A549 (cell line): ENCODE measurements at regions not wholly inside any gene's neighbourhood (a gene's known extent, or its start where the extent isn't known, plus 50 kb on each side); places are given as distances from the start of the nearest gene placed in this dataset.
A peak's percentile ranks its signal among the peaks of the same experiment; 100 is the strongest.

Experiments used
- ATAC-seq, 2 experiments: fragments of 200-7000 bp in 1 of 2; fragments of >200 bp in 1 of 2; cut with Nextera tagmentation in 1 of 2; cut with Tn5 transposase in 1 of 2; 3 replicates each; pipeline versions ENCODE4 v1.8.0 to v1.9.1; 2018 to 2020; ENCODE audit warnings: mild to moderate bottlenecking in 1 of 2, moderate library complexity in 1 of 2
- CTCF ChIA-PET: fragments of 300-600 bp; sonication (Branson Sonifier 250); formaldehyde crosslinking; extraction: SDS; loops from one replicate; lab custom pipeline; 2021; ENCODE audit warnings: antibody characterized with exemption, inconsistent platforms; lab: Yijun Ruan, JAX
- POLR2A ChIA-PET: fragments of 350-600 bp; formaldehyde crosslinking; extraction: SDS; loops from one replicate; lab custom pipeline; 2021; ENCODE audit warnings: antibody characterized with exemption, inconsistent platforms; lab: Yijun Ruan, JAX
- DNase-seq, 2 experiments: peaks; one replicate each; pipeline versions ENCODE4 v3.0.0 to v3.0.0-alpha.2; 2011 to 2016; ENCODE audit warnings: low read depth in 1 of 2, low spot score in 1 of 2
- FAIRE-seq: peaks from 2 replicates; lab custom pipeline; 2011; peaks lifted over from hg19 to GRCh38; lab: Jason Lieb, UNC
- H3K27ac ChIP-seq, 2 experiments: fragments of >200 bp; sonication (Bioruptor Twin); formaldehyde crosslinking; 3 replicates each; pipeline ENCODE4 v1.5.1; 2016 to 2017
- H3K4me1 ChIP-seq: fragments of >200 bp; sonication (Bioruptor Twin); formaldehyde crosslinking; 3 replicates; pipeline ENCODE4 v1.6.1; 2016
- H3K4me2 ChIP-seq: fragments of >200 bp; sonication (Bioruptor Twin); formaldehyde crosslinking; 3 replicates; pipeline ENCODE4 v1.6.1; 2016
- H3K4me3 ChIP-seq: fragments of >200 bp; sonication (Bioruptor Twin); formaldehyde crosslinking; 3 replicates; pipeline ENCODE4 v1.5.1; 2016
- H3K9me3 ChIP-seq: fragments of >200 bp; sonication (Bioruptor Twin); formaldehyde crosslinking; 3 replicates; pipeline ENCODE4 v1.6.1; 2016
- CBX2 ChIP-seq: fragments of 200-600 bp; sonication (generic); IDR thresholded peaks from 2 replicates; pipeline ENCODE4 v1.6.1; 2016; ENCODE audit warnings: low read depth, mild to moderate bottlenecking, borderline replicate concordance
- CEBPB ChIP-seq, 2 experiments: fragments of >200 bp in 1 of 2; sonication (Bioruptor Twin) in 1 of 2; formaldehyde crosslinking in 1 of 2; IDR thresholded peaks; 2 replicates each; pipeline ENCODE4 v1.6.1; 2012 to 2016
- EHF ChIP-seq: fragments of 250-450 bp; sonication (Bioruptor Pico); IDR thresholded peaks from 2 replicates; pipeline ENCODE4 v1.5.0; 2020; ENCODE audit warnings: mild to moderate bottlenecking
- EHMT2 ChIP-seq: fragments of 200-600 bp; sonication (generic); IDR thresholded peaks from 2 replicates; pipeline ENCODE4 v1.6.1; 2016; ENCODE audit warnings: antibody characterized with exemption, low read depth, mild to moderate bottlenecking, moderate library complexity
- EP300 ChIP-seq, 2 experiments: fragments of >200 bp; sonication (Bioruptor Twin); formaldehyde crosslinking; IDR thresholded peaks; 2 replicates in 1 of 2; 3 replicates in 1 of 2; pipeline ENCODE4 v1.6.1; 2016 to 2017
- FOSB ChIP-seq: fragments of 250-450 bp; sonication (Bioruptor Pico); IDR thresholded peaks from 2 replicates; pipeline ENCODE4 v1.5.0; 2020; ENCODE audit warnings: mild to moderate bottlenecking, moderate library complexity
- FOSL2 ChIP-seq, 2 experiments: fragments of 450-650 bp in 1 of 2; fragments of >200 bp in 1 of 2; sonication (Bioruptor Twin) in 1 of 2; formaldehyde crosslinking; IDR thresholded peaks; 2 replicates each; pipeline versions ENCODE4 v1.5.0 to v1.6.1; 2016 to 2020; ENCODE audit warnings: mild to moderate bottlenecking in 1 of 2, moderate library complexity in 1 of 2
- HDAC2 ChIP-seq: fragments of 200-600 bp; sonication (generic); IDR thresholded peaks from 2 replicates; pipeline ENCODE4 v1.6.1; 2016
- HOXB5 ChIP-seq: fragments of 250-450 bp; sonication (Bioruptor Pico); IDR thresholded peaks from 2 replicates; pipeline ENCODE4 v1.5.0; 2020; ENCODE audit warnings: mild to moderate bottlenecking, moderate library complexity
- JUN ChIP-seq, 2 experiments: fragments of >200 bp; sonication (Bioruptor Twin); formaldehyde crosslinking; IDR thresholded peaks; 2 replicates in 1 of 2; 3 replicates in 1 of 2; pipeline ENCODE4 v1.6.1; 2016 to 2017
- JUNB ChIP-seq: fragments of >200 bp; sonication (Bioruptor Twin); formaldehyde crosslinking; IDR thresholded peaks from 2 replicates; pipeline ENCODE4 v1.6.1; 2016
- KDM5A ChIP-seq: fragments of 200-600 bp; sonication (generic); IDR thresholded peaks from 2 replicates; pipeline ENCODE4 v1.6.1; 2016; ENCODE audit warnings: antibody characterized with exemption, mild to moderate bottlenecking
- MAFK ChIP-seq: fragments of 450-650 bp; IDR thresholded peaks from 2 replicates; pipeline ENCODE4 v1.6.1; 2014; ENCODE audit not compliant: partially characterized antibody
- NFE2L2 ChIP-seq: fragments of 150-350 bp; conservative IDR thresholded peaks from 2 replicates; pipeline ENCODE4 v1.6.1; 2014; ENCODE audit warnings: low read length
- NPAS2 ChIP-seq: fragments of 250-450 bp; sonication (Bioruptor Pico); IDR thresholded peaks from 2 replicates; pipeline ENCODE4 v1.8.0; 2022; ENCODE audit warnings: mild to moderate bottlenecking, moderate library complexity, borderline replicate concordance
- POLR2A ChIP-seq: IDR thresholded peaks from 2 replicates; pipeline ENCODE4 v1.6.1; 2012; ENCODE audit warnings: mild to moderate bottlenecking, low read length
- POLR2AphosphoS2 ChIP-seq: conservative IDR thresholded peaks from 2 replicates; pipeline ENCODE4 v1.6.1; 2012; ENCODE audit warnings: low read length, improper control_type of control experiment, inconsistent platforms
- RAD21 ChIP-seq, 2 experiments: fragments of >200 bp in 1 of 2; sonication (Bioruptor Twin) in 1 of 2; formaldehyde crosslinking in 1 of 2; IDR thresholded peaks in 1 of 2; conservative IDR thresholded peaks in 1 of 2; 2 replicates in 1 of 2; 3 replicates in 1 of 2; pipeline ENCODE4 v1.6.1; 2012 to 2018; ENCODE audit warnings: inconsistent platforms in 1 of 2
- ZSCAN20 ChIP-seq: fragments of 250-450 bp; sonication (Bioruptor Pico); IDR thresholded peaks from 2 replicates; pipeline ENCODE4 v1.8.0; 2022; ENCODE audit warnings: mild to moderate bottlenecking, moderate library complexity
- WGBS: methylation state at CpG from one replicate; pipeline ENCODE4 v1.1.6; 2017; ENCODE audit errors: missing lambda C conversion rate; 5-methylcytosine and 5-hydroxymethylcytosine counted together
- TF ChIP-seq, protein P1 (sequence below): fragments of >200 bp; sonication (Bioruptor Twin); formaldehyde crosslinking; IDR thresholded peaks from 2 replicates; pipeline ENCODE4 v1.6.1; 2016
- TF ChIP-seq, protein P2 (sequence below): fragments of >200 bp; sonication (Bioruptor Twin); formaldehyde crosslinking; IDR thresholded peaks from 3 replicates; pipeline ENCODE4 v1.6.1; 2016
- TF ChIP-seq, protein P3 (sequence below): IDR thresholded peaks from 2 replicates; pipeline ENCODE4 v1.6.1; 2012
- TF ChIP-seq, protein P4 (sequence below): fragments of >200 bp; sonication (Bioruptor Twin); formaldehyde crosslinking; IDR thresholded peaks from 3 replicates; pipeline ENCODE4 v1.5.1; 2016
- TF ChIP-seq, protein P5 (sequence below): fragments of 450-650 bp; IDR thresholded peaks from 2 replicates; pipeline ENCODE4 v1.6.1; 2014; ENCODE audit warnings: antibody characterized with exemption

DNA sequence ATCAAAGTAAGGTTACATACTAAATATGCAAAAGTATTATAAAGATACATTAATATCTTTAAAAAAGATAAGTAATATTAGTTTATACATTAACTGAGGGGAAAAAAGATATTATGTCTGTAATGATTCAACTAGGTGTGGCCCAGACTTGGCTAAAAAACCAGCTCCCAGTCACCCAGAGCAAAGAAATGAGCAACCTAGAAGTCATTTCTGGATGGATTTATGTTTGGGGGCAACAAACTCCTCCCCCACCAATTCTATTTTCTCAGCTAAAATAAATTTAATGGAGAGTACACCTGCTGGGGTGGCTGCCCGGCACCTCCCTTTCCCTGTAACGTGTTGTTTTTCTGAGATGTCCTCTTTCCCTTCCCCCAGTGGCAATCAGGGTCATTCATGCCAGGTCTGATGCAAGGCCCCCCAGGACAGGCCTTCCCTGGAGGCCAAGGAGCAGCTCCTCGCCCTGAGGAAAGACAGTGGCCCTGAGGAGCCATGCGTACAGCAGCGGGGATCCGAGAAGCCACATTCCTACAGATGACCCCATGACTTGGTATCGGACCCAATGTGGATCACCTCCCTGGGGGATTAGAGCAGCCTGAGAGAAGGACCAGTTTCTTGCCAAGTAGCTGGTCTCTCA lies 78.6 kb upstream of the DOCK9 start (continued):
- no peak for TF ChIP-seq POLR2AphosphoS2
- peak; percentile 58 for TF ChIP-seq FOSL2 (IDR thresholded peaks at IDR 0.05)
- 0 out of 2 replicates have a peak, but pooled peaks have one; percentile 14 for TF ChIP-seq FOSL2 (CRISPR knock-in tag; IDR thresholded peaks at IDR 0.05)

DNA sequence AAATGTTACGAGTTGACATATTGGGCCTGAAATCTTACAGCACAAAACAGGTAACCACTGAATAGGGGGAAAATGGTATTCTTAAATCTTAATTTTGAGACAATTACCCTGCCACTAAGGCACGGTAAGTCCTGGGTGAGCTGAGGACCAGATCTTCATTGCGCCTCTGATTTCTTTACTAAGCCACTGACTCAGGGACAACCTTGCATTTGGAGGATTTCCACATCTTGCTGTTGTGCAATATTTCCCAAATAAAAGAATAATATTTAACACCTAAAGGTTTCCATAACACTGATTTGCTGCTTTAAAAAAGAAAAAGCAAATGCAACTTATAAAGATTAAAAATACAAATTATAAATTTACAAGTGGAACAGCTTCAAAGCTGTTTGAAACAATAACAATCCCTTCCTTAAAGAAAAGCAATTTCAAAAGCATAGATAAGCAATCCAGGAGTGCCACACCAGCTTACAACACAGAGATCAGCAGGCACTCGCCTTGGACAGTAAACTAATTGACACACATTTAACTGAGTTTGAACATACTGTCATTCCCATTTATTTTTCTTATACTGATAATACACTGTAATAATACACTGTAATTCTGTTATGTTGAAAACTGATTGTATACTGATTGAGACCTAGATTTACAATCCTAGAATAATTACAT lies 79.6 kb upstream of the DOCK9 start:
- FAIRE-seq = no peak
- H3K9me3 ChIP-seq = no peaks in the 10 kb centered on the region
- POLR2A ChIA-PET = interaction anchor here (0.8 kb wide), 1 partner anchor 21 kb away, joined by 3 read pairs; no protein-coding TSS in a partner anchor
- 0 out of 3 replicates have a peak overlapping the region, but pooled peaks have one; percentile 15 for H3K4me3 ChIP-seq
- TF ChIP-seq JUN (IDR thresholded peaks at IDR 0.05) (0 out of 5 replicates have a peak, but pooled peaks of 1 of the 2 experiments have one; percentile 4), CBX2 (no peak), HOXB5 (CRISPR knock-in tag) (no peak), FOSL2 (IDR thresholded peaks at IDR 0.05) (0 out of 2 replicates have a peak, but pooled peaks have one; percentile 34), FOSL2 (CRISPR knock-in tag; IDR thresholded peaks at IDR 0.05) (0 out of 2 replicates have a peak, but pooled peaks have one; percentile 24), JUNB (peak; percentile 64), EP300 (IDR thresholded peaks at IDR 0.05) (peak in 1 of 2 experiments; percentile 56; a peak in 2 of 5 replicates), CEBPB (IDR thresholded peaks at IDR 0.05) (peak; percentile 98 to 99), MAFK (no peak)
- TF ChIP-seq, protein P1, sequence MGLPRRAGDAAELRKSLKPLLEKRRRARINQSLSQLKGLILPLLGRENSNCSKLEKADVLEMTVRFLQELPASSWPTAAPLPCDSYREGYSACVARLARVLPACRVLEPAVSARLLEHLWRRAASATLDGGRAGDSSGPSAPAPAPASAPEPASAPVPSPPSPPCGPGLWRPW = peak; percentile 96
- TF ChIP-seq, protein P2, sequence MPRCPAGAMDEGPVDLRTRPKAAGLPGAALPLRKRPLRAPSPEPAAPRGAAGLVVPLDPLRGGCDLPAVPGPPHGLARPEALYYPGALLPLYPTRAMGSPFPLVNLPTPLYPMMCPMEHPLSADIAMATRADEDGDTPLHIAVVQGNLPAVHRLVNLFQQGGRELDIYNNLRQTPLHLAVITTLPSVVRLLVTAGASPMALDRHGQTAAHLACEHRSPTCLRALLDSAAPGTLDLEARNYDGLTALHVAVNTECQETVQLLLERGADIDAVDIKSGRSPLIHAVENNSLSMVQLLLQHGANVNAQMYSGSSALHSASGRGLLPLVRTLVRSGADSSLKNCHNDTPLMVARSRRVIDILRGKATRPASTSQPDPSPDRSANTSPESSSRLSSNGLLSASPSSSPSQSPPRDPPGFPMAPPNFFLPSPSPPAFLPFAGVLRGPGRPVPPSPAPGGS = peak; percentile 55; the same call in 1 of the 3 replicates
- TF ChIP-seq, all 56 proteins: peak for 7
- DNase-seq = peak; percentile 8 to 42
- CTCF ChIA-PET = interaction anchor here (1.0 to 1.5 kb wide), 4 partner anchors 9 to 119 kb away, joined by 3 to 7 read pairs (median 4); no protein-coding TSS in a partner anchor
- peak; percentile 66 to 73; a peak in 4 of 6 replicates for ATAC-seq
- peaks cover 67% of the 10 kb centered on the region for H3K4me1 ChIP-seq
- 28% methylated on average over 4 of the region's 4 CpGs for WGBS
- peak overlapping the region; percentile 83 for H3K4me2 ChIP-seq
- H3K27ac ChIP-seq = peak overlapping the region; percentile 90 to 97

DNA sequence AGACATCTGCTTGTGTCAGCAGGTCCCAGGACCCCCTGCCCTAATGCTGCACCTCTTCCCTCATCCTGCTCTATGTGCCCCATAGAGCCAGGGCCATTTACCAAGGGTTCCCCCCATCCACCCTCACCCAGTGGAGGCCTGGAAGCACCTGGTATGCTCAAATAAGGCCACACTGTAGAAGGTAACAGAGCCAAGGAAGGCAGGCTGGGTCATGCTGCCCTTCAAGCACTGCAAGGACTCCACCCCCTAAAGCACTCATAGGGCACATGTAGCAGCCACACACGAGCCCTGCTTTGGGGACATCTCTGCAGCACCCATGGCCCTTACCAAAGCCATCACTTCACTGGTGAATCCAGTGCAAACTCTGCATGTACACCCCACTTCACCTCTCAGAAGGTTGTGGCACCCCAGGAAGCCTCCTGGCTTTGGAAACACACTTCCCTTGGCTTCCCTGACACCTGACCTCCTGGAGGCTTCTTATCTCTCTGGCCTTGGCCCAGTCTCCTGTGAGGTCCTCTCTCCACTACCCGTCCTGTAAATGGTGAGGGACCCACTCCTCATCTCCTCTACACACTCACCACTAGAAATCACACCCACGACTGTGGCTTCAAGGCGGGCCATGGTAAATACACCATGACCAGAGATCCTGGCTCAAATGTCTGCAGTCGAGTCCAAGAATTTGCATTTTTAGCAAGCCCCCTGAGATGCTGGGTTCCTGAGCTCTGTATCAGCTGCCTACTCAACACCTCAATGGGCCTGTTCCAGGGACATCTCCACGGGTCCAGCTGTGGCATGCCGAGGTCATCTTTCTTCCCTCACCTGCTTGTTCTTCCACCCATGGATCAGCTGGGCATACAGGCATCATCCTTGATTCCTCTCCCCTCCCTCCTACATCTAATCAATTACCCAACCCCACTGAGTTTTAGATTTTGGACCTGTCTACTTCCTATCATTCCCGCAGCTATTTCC lies 80.9 kb upstream of the DOCK9 start:
- H3K4me3 ChIP-seq = no peak overlapping the region
- no peaks in the 10 kb centered on the region for H3K9me3 ChIP-seq
- peak overlapping the region; percentile 90 to 97 for H3K27ac ChIP-seq
- ATAC-seq (no peak; a peak in 1 of 6 replicates), DNase-seq (no peak), FAIRE-seq (no peak)
- CTCF ChIA-PET = interaction anchor here (1.0 kb wide), 1 partner anchor 16 kb away, joined by 3 read pairs; no protein-coding TSS in a partner anchor
- no peak for TF ChIP-seq POLR2A
- no peak for TF ChIP-seq RAD21 (conservative IDR thresholded peaks at IDR 0.05 in 1 of 2, IDR thresholded peaks at IDR 0.05 in 1 of 2)
- TF ChIP-seq NPAS2 (CRISPR knock-in tag) = no peak
- no peak for TF ChIP-seq FOSL2 (IDR thresholded peaks at IDR 0.05)
- no peak for TF ChIP-seq FOSL2 (CRISPR knock-in tag; IDR thresholded peaks at IDR 0.05)
- TF ChIP-seq FOSB = no peak
- TF ChIP-seq EHMT2 = no peak
- TF ChIP-seq EHF (CRISPR knock-in tag) = no peak
- TF ChIP-seq, protein P3, sequence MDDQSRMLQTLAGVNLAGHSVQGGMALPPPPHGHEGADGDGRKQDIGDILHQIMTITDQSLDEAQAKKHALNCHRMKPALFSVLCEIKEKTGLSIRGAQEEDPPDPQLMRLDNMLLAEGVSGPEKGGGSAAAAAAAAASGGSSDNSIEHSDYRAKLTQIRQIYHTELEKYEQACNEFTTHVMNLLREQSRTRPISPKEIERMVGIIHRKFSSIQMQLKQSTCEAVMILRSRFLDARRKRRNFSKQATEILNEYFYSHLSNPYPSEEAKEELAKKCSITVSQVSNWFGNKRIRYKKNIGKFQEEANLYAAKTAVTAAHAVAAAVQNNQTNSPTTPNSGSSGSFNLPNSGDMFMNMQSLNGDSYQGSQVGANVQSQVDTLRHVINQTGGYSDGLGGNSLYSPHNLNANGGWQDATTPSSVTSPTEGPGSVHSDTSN = no peak
- TF ChIP-seq, protein P4, sequence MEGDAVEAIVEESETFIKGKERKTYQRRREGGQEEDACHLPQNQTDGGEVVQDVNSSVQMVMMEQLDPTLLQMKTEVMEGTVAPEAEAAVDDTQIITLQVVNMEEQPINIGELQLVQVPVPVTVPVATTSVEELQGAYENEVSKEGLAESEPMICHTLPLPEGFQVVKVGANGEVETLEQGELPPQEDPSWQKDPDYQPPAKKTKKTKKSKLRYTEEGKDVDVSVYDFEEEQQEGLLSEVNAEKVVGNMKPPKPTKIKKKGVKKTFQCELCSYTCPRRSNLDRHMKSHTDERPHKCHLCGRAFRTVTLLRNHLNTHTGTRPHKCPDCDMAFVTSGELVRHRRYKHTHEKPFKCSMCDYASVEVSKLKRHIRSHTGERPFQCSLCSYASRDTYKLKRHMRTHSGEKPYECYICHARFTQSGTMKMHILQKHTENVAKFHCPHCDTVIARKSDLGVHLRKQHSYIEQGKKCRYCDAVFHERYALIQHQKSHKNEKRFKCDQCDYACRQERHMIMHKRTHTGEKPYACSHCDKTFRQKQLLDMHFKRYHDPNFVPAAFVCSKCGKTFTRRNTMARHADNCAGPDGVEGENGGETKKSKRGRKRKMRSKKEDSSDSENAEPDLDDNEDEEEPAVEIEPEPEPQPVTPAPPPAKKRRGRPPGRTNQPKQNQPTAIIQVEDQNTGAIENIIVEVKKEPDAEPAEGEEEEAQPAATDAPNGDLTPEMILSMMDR = no peak
- no peak for TF ChIP-seq CBX2
- TF ChIP-seq HDAC2 = no peak
- no peak for TF ChIP-seq ZSCAN20 (CRISPR knock-in tag)
- TF ChIP-seq KDM5A = no peak
- TF ChIP-seq, protein P5, sequence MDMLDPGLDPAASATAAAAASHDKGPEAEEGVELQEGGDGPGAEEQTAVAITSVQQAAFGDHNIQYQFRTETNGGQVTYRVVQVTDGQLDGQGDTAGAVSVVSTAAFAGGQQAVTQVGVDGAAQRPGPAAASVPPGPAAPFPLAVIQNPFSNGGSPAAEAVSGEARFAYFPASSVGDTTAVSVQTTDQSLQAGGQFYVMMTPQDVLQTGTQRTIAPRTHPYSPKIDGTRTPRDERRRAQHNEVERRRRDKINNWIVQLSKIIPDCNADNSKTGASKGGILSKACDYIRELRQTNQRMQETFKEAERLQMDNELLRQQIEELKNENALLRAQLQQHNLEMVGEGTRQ = no peak
- no peak for TF ChIP-seq NFE2L2
- 87% methylated on average over 8 of the region's 8 CpGs for WGBS
- POLR2A ChIA-PET = interaction anchor here (0.8 kb wide), 1 partner anchor 20 kb away, joined by 3 read pairs; no protein-coding TSS in a partner anchor
- H3K4me2 ChIP-seq = peak overlapping the region; percentile 83
- H3K4me1 ChIP-seq = peaks cover 63% of the 10 kb centered on the region
